ENCODE measurements at regions not wholly inside any gene's neighbourhood (a gene's known extent, or its start where the extent isn't known, plus 50 kb on each side); places are given as distances from the start of the nearest gene placed in this dataset.

DNA sequence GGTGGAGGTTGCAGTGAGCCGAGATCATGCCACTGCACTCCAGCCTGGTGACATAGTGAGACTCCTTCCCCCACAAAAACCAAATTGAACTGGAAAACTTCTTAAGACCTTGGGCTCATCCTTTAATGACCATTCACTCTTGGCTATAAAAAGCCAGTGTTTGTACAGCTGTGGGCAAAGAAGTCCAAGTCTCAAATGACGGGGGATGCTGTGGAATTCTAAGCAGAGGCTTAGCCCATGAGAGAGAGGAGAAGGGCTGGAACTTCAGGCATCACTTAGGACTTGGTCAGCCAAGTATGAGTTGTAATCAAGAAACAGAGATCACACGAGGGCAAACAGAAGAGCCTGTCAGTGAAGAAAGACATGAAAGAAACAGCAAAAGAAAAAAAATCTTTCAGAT lies 79.3 kb upstream of the POU3F3 start:
- Histone ChIP-seq H3K9me2 (ENCODE audit: insufficient read depth) (0 out of 2 replicates have a peak, but pooled peaks cover 13% of the 10 kb centered on the region), H3K27ac (ENCODE audit: low read depth) (no peak overlapping the region), H3K4me3 (no peak overlapping the region), H3K4me1 (ENCODE audit: insufficient read depth) (no peaks in the 10 kb centered on the region), H3K79me2 (replicated peaks; ENCODE audit: insufficient read depth) (no peaks in the 10 kb centered on the region), H3F3A (replicated peaks; ENCODE audit: low read depth) (no peaks in the 10 kb centered on the region), H3K36me3 (ENCODE audit: insufficient read depth) (peaks cover 3% of the 10 kb centered on the region; the same call in 1 of the 2 replicates), H3K4me2 (no peak overlapping the region), H3K27me3 (ENCODE audit: insufficient read depth) (no peaks in the 10 kb centered on the region), H2AFZ (no peak overlapping the region), H4K20me1 (replicated peaks; ENCODE audit: insufficient read depth) (no peaks in the 10 kb centered on the region)
- H3K27me3 Mint-ChIP-seq (ENCODE audit: insufficient read depth, low read depth, poor library complexity): no peaks in the 10 kb centered on the region
- peaks cover 4% of the 10 kb centered on the region; the same call in 2 of the 3 replicates for H3K9me3 Mint-ChIP-seq
- ATAC-seq: no peak
- H3K4me3 Mint-ChIP-seq: no peak overlapping the region
- H3K4me1 Mint-ChIP-seq: no peaks in the 10 kb centered on the region
- H3K36me3 Mint-ChIP-seq (ENCODE audit: low read depth): peaks cover 1% of the 10 kb centered on the region; the same call in 1 of the 3 replicates
- TF ChIP-seq CREB1 (CRISPR knock-in tag; IDR thresholded peaks at IDR 0.05; ENCODE audit: low read depth): no peak
- no peak for TF ChIP-seq EZH2 (IDR thresholded peaks at IDR 0.05; ENCODE audit: low read depth, unreplicated experiment)
- TF ChIP-seq, protein P1, sequence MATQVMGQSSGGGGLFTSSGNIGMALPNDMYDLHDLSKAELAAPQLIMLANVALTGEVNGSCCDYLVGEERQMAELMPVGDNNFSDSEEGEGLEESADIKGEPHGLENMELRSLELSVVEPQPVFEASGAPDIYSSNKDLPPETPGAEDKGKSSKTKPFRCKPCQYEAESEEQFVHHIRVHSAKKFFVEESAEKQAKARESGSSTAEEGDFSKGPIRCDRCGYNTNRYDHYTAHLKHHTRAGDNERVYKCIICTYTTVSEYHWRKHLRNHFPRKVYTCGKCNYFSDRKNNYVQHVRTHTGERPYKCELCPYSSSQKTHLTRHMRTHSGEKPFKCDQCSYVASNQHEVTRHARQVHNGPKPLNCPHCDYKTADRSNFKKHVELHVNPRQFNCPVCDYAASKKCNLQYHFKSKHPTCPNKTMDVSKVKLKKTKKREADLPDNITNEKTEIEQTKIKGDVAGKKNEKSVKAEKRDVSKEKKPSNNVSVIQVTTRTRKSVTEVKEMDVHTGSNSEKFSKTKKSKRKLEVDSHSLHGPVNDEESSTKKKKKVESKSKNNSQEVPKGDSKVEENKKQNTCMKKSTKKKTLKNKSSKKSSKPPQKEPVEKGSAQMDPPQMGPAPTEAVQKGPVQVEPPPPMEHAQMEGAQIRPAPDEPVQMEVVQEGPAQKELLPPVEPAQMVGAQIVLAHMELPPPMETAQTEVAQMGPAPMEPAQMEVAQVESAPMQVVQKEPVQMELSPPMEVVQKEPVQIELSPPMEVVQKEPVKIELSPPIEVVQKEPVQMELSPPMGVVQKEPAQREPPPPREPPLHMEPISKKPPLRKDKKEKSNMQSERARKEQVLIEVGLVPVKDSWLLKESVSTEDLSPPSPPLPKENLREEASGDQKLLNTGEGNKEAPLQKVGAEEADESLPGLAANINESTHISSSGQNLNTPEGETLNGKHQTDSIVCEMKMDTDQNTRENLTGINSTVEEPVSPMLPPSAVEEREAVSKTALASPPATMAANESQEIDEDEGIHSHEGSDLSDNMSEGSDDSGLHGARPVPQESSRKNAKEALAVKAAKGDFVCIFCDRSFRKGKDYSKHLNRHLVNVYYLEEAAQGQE (IDR thresholded peaks at IDR 0.05; ENCODE audit: unreplicated experiment): no peak
- TF ChIP-seq ZNF331 (CRISPR knock-in tag; IDR thresholded peaks at IDR 0.05; ENCODE audit: low read depth): no peak
- no peak for TF ChIP-seq NANOG (IDR thresholded peaks at IDR 0.05; ENCODE audit: borderline replicate concordance)
- TF ChIP-seq, protein P2, sequence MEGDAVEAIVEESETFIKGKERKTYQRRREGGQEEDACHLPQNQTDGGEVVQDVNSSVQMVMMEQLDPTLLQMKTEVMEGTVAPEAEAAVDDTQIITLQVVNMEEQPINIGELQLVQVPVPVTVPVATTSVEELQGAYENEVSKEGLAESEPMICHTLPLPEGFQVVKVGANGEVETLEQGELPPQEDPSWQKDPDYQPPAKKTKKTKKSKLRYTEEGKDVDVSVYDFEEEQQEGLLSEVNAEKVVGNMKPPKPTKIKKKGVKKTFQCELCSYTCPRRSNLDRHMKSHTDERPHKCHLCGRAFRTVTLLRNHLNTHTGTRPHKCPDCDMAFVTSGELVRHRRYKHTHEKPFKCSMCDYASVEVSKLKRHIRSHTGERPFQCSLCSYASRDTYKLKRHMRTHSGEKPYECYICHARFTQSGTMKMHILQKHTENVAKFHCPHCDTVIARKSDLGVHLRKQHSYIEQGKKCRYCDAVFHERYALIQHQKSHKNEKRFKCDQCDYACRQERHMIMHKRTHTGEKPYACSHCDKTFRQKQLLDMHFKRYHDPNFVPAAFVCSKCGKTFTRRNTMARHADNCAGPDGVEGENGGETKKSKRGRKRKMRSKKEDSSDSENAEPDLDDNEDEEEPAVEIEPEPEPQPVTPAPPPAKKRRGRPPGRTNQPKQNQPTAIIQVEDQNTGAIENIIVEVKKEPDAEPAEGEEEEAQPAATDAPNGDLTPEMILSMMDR (conservative IDR thresholded peaks at IDR 0.05; ENCODE audit: low read depth in 2 of 2): no peak
- TF ChIP-seq, protein P3, sequence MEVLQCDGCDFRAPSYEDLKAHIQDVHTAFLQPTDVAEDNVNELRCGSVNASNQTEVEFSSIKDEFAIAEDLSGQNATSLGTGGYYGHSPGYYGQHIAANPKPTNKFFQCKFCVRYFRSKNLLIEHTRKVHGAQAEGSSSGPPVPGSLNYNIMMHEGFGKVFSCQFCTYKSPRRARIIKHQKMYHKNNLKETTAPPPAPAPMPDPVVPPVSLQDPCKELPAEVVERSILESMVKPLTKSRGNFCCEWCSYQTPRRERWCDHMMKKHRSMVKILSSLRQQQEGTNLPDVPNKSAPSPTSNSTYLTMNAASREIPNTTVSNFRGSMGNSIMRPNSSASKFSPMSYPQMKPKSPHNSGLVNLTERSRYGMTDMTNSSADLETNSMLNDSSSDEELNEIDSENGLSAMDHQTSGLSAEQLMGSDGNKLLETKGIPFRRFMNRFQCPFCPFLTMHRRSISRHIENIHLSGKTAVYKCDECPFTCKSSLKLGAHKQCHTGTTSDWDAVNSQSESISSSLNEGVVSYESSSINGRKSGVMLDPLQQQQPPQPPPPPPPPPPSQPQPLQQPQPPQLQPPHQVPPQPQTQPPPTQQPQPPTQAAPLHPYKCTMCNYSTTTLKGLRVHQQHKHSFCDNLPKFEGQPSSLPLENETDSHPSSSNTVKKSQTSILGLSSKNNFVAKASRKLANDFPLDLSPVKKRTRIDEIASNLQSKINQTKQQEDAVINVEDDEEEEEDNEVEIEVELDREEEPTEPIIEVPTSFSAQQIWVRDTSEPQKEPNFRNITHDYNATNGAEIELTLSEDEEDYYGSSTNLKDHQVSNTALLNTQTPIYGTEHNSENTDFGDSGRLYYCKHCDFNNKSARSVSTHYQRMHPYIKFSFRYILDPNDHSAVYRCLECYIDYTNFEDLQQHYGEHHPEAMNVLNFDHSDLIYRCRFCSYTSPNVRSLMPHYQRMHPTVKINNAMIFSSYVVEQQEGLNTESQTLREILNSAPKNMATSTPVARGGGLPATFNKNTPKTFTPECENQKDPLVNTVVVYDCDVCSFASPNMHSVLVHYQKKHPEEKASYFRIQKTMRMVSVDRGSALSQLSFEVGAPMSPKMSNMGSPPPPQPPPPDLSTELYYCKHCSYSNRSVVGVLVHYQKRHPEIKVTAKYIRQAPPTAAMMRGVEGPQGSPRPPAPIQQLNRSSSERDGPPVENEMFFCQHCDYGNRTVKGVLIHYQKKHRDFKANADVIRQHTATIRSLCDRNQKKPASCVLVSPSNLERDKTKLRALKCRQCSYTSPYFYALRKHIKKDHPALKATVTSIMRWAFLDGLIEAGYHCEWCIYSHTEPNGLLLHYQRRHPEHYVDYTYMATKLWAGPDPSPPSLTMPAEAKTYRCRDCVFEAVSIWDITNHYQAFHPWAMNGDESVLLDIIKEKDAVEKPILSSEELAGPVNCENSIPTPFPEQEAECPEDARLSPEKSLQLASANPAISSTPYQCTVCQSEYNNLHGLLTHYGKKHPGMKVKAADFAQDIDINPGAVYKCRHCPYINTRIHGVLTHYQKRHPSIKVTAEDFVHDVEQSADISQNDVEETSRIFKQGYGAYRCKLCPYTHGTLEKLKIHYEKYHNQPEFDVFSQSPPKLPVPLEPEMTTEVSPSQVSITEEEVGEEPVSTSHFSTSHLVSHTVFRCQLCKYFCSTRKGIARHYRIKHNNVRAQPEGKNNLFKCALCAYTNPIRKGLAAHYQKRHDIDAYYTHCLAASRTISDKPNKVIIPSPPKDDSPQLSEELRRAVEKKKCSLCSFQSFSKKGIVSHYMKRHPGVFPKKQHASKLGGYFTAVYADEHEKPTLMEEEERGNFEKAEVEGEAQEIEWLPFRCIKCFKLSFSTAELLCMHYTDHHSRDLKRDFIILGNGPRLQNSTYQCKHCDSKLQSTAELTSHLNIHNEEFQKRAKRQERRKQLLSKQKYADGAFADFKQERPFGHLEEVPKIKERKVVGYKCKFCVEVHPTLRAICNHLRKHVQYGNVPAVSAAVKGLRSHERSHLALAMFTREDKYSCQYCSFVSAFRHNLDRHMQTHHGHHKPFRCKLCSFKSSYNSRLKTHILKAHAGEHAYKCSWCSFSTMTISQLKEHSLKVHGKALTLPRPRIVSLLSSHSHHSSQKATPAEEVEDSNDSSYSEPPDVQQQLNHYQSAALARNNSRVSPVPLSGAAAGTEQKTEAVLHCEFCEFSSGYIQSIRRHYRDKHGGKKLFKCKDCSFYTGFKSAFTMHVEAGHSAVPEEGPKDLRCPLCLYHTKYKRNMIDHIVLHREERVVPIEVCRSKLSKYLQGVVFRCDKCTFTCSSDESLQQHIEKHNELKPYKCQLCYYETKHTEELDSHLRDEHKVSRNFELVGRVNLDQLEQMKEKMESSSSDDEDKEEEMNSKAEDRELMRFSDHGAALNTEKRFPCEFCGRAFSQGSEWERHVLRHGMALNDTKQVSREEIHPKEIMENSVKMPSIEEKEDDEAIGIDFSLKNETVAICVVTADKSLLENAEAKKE (CRISPR knock-in tag; IDR thresholded peaks at IDR 0.05): no peak
- no peak for DNase-seq (ENCODE audit: low spot score)
- no peak overlapping the region for H3K27ac Mint-ChIP-seq
